NCI-H1092 (cell line): ENCODE measurements at regions not wholly inside any gene's neighbourhood (a gene's known extent, or its start where the extent isn't known, plus 50 kb on each side); places are given as distances from the start of the nearest gene placed in this dataset.
A peak's percentile ranks its signal among the peaks of the same experiment; 100 is the strongest.

Experiments used
- DNase-seq: peaks from one replicate; lab custom pipeline; 2025; lab: John Stamatoyannopoulos, UW

DNA sequence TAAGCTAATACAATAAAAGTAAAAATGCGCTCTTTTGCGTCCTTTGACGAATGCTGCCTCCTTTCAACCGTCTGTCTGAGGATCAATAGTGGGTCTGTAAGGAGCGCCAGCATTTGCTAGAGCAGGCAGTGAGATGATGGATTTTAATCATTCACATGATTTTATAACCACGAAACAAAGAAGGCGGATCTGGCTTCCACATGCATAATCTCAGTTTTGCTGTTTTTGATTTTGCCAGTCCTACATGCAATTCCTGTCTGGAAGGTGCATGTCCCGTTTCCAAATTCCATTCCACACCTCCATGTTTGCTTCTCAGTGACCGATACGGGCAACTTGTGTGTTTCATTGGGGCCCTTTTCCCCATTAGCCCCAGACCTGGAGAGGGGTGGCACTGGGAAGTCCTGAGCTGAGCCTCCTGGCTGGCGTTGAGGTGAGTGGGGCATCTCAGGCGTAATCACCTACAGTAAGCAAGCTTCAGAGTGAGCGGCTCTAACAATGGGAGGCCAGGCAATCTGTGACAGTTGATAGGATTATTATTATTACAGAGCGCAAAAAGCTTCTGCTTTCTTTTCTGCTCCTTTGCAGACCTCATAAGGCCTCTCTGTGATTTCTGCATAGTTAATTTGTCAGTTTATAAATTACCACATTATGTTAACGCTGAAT lies 405.4 kb downstream of the ZSWIM6 start:
- DNase-seq, result no peak

DNA sequence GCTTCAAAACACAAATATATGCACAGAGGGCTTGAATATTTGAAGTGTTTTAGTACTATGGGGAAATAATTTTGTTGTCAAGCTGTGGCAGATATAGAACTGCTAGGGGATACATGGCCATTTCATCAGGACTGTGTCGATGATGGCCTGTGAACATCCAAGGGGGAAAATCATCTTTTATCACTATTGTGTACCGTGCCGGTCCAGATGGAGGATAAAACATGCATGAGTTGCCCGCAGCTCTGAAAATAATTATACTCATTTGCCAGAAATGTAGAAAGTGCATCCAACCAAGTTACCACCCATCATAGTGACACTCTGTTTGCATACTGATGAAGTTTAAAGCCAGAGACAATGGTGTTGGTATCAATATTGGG lies 405.9 kb downstream of the ZSWIM6 start:
- no peak for DNase-seq

DNA sequence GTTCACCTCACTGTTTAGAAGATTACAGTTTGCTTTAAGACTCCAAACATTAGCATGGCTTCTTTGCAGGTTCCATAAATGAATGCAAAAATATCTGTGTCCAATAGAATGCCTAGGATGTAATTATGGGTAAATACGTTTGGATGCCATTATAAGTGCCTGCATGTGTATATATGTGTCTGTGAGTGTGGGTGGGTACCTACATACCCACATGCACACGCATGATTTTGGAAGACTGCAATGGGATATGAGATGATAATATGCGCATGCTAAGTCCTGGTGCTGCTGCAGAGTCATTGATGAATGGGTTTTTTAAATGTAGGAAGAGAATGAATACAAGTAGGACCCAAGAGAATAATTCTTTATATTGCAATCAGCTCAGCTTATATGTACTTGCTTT lies 406.4 kb downstream of the ZSWIM6 start:
- DNase-seq, result no peak

DNA sequence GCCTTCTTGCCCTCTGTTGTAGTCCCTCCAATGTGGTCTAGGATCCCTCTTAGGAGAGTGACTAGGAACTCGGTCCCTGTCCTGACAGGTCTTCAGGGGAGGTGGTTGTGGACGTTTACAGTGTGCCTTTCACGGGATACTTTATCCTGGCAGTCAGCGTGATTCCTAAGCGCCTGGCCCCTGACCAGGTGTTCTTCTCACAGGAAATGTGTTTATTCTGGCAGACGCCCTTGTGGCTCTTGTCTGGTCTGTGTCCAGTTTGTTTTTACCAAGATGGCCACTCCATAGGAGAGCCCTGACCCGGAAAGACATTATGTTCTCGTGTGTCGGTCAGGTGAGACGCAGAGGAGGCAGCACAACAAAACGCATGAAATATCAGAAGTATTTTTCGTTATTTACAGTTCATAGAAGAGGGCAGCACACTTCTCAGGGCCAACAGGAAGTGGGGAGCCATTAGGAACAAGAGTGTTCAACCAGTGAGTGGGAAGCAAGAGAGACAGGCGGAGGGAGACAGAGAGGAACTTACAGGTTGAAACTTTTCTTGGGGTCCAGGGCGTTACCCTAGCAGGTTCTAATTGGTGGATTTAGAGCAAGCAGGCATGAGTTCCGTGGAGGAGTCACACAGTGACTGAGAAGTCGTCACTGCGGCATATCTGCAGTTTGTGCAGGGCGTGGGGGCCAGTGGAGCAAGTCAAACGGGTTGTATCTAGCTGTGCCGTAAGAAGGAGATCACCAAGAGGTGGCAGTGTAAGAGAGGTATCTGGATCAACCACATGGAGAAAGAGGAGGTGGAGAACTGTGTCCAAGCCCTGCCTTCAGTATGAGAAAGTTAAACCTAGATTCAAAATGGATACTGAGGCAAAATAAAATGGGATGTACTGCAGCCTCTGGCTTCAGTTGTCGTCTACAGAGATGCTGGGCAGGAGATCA lies 412.9 kb downstream of the ZSWIM6 start:
- DNase-seq, result no peak

DNA sequence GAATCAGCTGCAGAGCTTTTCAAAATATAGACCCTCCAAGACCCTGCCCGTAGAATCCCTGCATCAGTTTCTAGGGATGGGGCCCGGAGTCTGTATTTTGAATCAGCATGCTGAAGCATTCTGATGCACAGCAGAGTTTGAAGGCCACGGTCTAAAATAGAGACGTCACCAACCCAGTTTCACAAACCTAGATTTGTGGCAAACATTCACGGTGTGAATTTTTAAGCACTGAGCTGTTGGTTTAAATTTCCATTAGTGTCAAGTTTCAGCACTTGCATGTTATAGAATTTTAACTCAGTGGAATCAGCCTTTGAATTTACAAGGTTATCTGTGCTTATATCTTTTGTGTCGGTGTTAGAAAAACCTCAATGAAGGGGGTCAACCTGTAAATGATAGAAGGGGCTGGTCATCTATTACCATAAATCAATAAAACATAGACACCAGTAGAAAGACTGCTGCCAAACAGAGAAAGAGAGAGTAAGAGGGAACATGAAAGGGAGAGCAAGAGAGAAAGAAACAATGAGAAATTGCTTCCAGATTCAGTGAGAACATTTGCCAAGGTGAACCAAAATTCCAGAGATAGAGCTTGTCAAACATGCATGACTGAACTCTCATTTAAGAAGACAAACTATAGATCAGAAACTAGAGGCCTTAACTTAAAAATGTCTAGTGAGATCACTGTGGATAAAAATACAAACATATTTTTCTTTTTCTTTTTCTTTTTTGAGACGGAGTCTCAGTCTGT lies 414.9 kb downstream of the ZSWIM6 start:
- no peak for DNase-seq

DNA sequence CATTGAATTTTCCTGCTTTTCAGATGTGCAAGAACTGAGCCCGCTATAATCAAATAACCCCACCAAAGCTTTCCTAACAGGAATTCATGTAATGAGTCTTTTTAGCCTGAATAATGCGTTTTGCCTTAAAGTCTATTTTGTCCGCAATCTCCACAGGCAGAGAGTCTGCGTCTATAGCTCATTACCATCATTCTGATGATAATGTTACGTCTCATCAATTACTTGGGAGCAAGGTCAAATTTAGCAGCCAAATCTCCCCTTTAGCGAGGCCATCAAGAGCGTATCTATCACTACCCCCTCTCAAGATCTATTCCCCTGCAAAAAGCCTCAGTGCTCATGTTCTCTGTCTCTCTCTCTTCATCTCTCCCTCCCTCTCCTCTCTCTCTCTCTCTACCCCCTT lies 416.1 kb downstream of the ZSWIM6 start:
- no peak for DNase-seq

DNA sequence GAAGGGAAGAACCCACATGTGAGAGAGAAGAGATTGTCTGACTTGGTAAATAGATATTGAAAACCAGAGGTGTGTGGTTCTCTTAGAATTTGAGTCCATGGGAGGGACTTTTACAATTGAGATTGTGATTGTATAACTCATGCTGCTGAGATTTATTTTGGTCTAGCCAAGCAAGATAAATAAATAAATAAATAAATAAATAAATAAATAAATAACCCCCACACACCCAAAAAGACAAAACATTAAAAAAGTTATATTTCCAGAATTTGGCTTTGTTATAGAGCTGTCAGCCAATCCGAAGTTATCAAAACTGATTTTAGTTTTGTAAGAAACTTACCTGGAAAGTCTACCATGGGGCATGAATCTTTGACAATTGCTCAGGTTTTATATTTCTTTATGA lies 416.6 kb downstream of the ZSWIM6 start:
- no peak for DNase-seq

DNA sequence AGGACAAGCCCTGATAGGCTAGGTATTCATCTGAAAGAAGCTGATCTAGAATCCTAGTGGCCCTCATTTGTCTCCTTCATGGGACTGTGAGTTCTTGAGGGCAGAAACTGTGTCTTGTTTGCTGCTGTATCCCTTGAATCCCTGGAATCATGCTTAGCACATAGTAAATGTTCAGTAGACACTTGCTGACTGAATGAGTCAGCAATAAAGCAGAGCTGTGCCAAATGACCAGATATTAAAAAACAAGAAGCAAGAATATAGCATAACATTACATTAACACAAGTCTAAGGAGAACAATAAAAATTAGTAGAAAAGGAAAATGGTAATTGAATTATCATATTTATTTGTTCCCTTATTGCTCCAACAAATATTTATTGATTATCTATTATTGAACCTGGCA lies 420.5 kb downstream of the ZSWIM6 start:
- DNase-seq, result no peak

DNA sequence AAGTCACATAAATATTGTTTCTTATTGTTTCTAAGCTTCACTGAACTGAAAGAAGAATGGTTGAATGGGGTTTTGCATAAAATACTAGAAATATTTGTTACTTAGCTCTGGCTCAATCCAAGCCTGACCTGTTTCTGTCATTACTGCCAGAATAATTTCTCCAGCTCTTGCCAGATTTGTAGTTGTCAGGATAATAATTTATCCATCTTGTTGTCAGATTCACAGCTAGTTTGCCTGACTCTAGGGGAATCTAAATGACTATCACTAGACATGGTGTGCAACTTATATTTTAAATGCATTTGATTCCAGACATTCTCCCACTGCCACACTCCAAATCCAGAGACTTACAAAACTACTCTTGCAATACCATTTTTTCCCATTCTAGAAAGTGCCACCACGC lies 422.7 kb downstream of the ZSWIM6 start:
- no peak for DNase-seq

DNA sequence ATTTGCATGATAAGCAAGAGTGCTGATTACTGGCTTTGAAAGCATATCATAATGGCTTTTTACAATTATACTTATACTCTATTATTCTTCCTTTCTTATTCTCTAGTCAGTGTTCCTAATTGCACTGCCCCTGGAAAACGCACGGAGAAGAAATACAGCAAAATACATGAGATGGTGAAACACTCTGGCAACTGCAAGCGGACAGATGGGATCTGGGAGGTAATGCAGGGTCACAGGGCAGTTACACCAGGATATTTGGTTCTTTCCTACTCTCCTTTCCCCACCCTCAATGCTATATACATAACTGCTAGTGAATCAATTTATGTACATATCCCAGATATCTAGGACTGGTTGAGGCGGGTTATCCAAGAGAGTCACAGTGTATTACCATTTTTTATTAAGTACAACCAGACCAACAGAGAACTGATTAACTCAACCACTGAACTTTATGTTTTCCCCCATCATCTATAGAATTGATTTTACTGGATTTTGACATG lies 423.7 kb downstream of the ZSWIM6 start:
- no peak for DNase-seq

DNA sequence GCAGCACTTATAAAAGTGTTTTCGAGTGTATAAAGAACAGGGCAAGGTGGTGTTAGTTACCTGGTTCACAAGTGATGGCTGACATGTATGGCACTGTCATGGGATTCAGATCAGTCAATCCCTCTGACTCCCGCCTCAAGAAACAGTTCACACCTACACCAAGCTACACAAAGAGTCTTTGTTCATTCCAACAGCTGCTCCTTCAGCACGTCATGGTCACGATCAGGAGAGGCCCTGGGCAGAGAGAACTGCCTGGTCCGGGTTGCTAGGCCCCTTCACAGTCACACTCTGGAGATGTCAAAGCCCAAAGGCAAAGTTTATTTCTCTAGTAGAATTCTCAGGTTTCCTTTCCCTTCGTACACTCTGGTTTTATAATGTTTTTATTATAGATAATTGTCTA lies 426.7 kb downstream of the ZSWIM6 start:
- DNase-seq, result no peak

DNA sequence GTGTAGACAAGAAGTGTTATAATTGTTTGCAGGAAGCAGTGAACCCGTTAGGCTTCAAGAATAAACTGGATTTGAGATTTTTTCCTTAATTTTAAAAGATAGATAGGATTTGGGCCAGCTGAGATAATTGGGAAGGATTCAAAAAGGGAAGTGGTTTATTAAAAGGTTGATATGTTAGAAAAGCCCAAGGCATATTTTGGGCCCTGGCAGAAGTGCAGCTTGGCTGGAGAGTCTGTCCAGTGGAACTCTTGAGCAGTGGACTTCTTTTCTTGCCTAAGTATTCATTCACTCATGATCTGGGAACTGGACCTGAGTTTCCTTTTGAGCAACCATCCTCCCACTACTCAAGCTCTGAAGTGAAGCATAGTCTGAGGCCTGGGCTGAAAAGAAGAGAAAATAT lies 433.4 kb downstream of the ZSWIM6 start:
- no peak for DNase-seq

DNA sequence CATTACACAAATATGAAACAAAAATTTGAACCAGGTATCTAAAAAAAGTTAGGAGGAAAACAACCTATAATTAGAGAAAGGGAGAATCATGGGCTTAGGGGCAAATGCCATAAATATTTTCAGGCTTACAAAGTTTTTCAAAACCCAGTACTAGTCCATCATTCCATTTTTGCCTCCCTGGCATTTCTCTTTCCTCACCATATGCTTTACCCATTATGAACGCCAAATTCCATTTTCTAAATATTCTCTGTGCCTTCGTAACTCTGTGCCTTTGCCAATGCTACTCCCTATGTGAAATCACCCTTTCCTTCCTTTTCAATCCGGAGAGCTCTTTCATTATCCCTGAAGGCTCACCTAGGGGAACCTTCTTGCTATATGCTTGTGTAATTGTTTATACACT lies 434.1 kb downstream of the ZSWIM6 start:
- no peak for DNase-seq

DNA sequence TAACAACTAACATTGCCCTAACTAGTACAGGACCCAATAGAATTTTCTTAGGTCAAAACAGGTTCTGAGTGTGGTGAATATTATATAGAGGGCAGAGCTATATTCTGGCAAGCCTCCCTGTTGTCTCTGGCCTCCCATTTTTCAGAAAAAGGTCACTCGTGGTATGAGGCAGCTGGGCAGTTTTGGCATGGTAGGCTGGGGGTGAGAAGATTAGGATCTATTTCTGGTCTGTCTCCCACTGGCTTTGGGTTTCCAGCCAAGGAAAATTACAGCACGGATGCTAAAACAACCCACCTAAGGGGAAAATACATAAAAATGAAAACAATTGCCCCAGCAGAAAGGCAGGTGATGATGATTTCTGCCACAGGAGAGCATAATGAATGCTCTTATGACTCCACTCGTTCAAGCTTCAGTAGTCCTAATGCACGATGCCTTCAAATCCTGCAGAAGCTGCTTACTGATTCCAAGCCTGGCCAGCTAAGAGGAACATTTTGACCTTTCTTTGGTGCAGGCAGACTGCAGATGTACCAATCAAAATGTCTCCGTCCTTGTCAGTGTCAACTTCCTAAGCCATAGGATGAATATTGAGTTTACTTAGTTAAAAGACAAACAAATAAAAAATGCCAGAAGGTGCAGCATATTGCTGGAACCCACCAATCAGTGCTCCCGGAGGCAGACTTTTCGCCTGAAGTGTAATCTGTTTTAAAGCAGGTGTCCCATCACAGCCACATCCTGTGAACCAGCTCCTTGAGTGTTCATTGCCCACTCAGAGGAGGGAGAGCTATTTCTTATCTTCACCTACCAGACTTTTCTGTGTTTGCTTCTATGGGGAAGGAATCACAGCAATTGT lies 435.4 kb downstream of the ZSWIM6 start:
- peak; percentile 59 for DNase-seq

DNA sequence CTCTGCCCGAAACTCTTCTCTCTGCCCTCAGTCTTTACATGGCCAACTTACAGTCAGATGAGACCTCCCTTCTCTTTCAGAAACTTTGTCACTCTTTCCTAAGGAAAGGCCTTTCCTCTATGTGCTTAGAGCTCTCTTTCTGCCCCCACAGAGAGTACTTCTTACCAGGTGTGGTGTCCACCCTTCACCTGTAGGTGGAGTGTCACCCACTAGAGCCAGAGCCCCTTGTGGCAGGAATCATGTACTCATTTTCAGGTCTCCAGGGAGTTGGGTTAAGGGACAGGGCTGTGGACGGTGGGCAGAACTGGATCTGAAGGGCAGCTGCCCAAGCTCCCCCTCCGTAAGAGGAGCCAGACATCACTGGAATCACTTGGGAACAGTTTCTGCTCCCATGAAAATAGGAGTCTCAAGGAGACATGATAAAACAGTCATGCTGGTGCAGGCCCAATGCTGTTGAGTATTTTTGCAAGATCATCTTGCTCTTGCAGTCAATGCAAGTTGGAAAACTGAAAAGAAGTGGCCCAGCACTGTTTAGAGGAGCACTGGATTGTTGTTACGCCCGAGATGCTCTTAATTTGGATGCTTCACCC lies 436.7 kb downstream of the ZSWIM6 start:
- DNase-seq, result no peak

DNA sequence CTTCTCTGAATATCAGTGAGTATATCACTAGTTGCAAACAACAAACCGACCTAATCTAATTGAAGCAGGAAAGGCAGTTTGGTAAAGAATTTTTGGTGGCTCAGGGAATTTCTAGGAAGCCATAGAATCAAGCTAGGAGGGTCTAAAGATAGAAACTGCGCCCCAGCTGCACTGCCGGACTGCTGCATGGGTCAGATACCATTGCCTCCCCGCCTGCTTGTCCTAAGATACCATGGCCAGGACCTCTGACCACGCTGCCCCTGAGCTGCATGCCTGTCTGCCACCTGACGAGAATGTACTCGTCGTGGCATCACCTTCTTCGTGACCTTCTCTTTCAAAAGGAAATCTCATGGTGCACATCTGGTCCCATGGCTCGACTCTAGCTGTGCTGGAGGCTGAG lies 439.0 kb downstream of the ZSWIM6 start:
- no peak for DNase-seq

DNA sequence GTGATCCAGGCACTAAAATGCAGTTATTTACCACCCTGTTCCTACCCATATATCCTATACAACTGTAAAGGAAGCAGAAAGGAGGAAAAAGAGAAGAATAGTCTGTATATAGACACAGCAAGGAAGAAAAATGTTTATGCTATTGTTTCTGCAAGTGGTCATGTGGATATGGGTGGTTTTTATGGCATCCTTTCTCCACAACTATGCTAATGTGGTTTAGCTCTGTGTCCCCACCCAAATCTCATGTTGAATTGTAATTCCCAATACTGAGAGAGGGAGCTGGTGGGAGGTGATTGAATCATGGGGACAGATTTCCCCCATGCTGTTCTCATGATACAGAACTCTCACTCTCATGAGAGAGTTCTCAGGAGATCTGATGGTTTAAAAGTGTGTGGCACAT lies 439.8 kb downstream of the ZSWIM6 start:
- no peak for DNase-seq

DNA sequence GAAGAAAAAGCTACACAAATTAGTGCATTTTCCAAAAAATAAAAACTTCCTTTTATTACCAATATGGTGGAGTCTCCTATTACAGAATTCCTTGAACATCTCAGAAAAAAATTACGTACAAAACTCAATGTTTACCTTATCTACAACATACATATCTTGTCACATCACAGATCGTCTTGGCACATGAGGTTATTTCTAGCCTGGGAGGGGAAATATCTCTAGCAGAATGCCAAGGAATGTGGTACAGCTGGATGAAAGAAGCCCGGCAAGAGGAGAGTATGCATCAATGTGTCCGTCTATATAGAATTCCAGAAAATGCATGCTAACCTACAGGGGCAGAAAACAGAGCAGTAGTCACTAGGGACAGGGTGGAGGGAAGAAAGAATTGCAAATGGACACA lies 443.8 kb downstream of the ZSWIM6 start:
- DNase-seq, result no peak

DNA sequence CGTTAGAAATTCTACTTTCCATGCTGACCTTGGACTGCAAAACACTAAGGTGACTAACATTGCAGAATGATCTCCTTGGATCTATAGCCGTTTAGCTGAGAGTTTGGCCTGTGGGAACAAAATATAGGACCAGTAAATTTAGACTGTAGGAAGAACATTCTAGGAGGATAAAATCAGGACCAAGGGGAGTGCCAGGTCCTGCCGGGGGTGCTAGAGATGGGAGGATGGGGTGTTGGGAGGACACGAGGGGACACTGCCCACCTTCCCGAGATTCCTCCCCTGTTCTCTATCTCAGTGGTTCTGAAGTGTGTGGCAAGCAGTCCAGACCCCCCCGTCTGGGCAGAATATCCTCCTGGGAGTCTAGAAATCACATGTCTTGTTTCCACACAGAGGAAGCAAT lies 445.2 kb downstream of the ZSWIM6 start:
- no peak for DNase-seq

DNA sequence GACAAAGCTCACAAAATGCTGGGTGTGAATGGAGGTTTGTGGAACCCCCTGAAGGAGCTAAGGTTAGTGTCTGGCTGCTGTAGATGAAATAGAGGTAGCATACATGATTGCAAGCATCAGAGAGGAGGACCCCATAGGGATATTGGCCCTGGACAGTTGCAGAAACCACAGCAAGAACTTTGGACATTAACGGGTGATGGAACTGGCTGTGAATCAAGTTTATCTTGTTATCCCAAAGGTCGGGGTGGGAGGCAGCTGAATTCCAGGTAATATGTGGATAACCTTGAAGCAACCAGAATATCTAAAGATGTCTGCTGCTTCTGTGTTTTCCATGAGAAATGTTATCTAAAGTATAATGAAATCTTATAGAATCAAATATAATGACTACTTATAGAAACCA lies 447.7 kb downstream of the ZSWIM6 start:
- no peak for DNase-seq

DNA sequence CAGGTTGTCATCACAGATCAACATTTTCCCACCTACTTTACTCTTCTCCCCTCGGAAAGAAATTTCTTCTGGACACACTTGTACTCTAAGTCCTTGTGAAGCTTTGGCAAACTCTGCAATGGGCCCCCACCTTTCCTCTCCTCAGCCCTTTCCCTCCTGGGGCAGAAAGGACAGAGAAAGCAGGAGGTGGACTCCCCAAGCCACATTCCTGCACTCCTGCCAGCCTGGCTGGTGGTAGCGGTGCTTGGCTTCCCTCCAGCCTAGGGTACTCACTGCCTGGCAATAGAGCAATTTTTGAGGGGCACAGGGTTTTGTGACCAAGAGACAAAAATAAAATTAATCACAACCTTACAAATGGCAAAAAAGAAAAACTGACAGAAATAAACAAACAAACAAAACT lies 451.4 kb downstream of the ZSWIM6 start:
- no peak for DNase-seq
